ENCODE measurements at regions not wholly inside any gene's neighbourhood (a gene's known extent, or its start where the extent isn't known, plus 50 kb on each side); places are given as distances from the start of the nearest gene placed in this dataset.

DNA sequence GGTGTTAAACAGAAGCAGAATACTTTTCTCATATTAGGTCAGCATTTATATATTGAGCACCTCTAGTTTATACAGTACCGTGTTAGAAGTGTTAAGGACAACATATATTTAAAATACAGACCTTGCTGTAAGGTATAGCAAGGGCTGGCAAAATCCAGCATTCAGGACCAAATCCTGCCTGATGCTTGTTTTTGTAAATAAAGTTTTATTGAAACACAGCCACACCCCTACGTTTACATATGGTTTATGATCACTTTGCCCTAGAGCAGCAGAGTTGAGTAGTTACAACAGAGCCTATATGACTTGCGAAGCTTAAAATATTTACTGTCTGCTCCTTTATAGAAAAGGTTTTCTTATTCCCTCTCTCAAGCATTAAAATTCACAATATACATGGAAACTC lies 877.3 kb downstream of the MCTP2 start:
- TF ChIP-seq, protein P1, sequence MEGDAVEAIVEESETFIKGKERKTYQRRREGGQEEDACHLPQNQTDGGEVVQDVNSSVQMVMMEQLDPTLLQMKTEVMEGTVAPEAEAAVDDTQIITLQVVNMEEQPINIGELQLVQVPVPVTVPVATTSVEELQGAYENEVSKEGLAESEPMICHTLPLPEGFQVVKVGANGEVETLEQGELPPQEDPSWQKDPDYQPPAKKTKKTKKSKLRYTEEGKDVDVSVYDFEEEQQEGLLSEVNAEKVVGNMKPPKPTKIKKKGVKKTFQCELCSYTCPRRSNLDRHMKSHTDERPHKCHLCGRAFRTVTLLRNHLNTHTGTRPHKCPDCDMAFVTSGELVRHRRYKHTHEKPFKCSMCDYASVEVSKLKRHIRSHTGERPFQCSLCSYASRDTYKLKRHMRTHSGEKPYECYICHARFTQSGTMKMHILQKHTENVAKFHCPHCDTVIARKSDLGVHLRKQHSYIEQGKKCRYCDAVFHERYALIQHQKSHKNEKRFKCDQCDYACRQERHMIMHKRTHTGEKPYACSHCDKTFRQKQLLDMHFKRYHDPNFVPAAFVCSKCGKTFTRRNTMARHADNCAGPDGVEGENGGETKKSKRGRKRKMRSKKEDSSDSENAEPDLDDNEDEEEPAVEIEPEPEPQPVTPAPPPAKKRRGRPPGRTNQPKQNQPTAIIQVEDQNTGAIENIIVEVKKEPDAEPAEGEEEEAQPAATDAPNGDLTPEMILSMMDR (IDR thresholded peaks at IDR 0.05; ENCODE audit: unreplicated experiment) = no peak
- no TSS peak for BruUV-seq (replicated peaks)
- intact Hi-C loops (cut with micrococcal nuclease; ENCODE audit: unreplicated experiment) = no loop called here
- no peak overlapping the region for H3K4me3 Mint-ChIP-seq (ENCODE audit: low read depth, unreplicated experiment)
- no peaks in the 10 kb centered on the region for H3K4me1 Mint-ChIP-seq (ENCODE audit: low read depth, unreplicated experiment)
- peaks cover 2% of the 10 kb centered on the region for H3K9me3 Mint-ChIP-seq (ENCODE audit: low read depth, unreplicated experiment)
- H3K27me3 Mint-ChIP-seq (ENCODE audit: unreplicated experiment) = no peaks in the 10 kb centered on the region
- DNase-seq = no peak
- CTCF ChIA-PET = no interaction called here
- H3K27ac Mint-ChIP-seq (ENCODE audit: unreplicated experiment) = no peak overlapping the region
- no peaks in the 10 kb centered on the region for H3K36me3 Mint-ChIP-seq (ENCODE audit: insufficient read depth, unreplicated experiment)

DNA sequence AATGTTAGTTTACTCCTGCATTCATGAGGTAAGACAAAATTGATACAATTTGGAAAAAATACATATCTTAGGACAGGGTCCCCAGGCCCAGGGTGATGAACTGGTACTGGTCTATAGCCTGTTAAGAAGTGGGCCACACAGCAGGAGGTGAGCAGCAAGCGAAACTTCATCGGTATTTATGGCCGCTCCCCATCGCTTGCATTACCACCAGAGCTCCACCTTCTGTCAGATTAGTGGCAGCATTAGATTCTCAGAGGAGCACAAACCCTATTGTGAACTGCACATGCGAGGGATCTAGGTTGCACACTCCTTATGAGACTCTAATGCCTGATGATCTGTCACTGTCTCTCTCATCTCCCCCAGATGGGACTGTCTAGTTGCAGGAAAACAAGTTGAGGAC lies 880.6 kb downstream of the MCTP2 start:
- no peaks in the 10 kb centered on the region for H3K27me3 Mint-ChIP-seq (ENCODE audit: unreplicated experiment)
- H3K9me3 Mint-ChIP-seq (ENCODE audit: low read depth, unreplicated experiment) = peaks cover 2% of the 10 kb centered on the region
- CTCF ChIA-PET = no interaction called here
- intact Hi-C loops (cut with micrococcal nuclease; ENCODE audit: unreplicated experiment) = no loop called here
- no TSS peak for BruUV-seq (replicated peaks)
- TF ChIP-seq, protein P1 (IDR thresholded peaks at IDR 0.05; ENCODE audit: unreplicated experiment) = no peak
- H3K36me3 Mint-ChIP-seq (ENCODE audit: insufficient read depth, unreplicated experiment) = no peaks in the 10 kb centered on the region
- DNase-seq = no peak
- no peak overlapping the region for H3K4me3 Mint-ChIP-seq (ENCODE audit: low read depth, unreplicated experiment)
- no peaks in the 10 kb centered on the region for H3K4me1 Mint-ChIP-seq (ENCODE audit: low read depth, unreplicated experiment)
- no peak overlapping the region for H3K27ac Mint-ChIP-seq (ENCODE audit: unreplicated experiment)

- TF ChIP-seq, protein P1 (IDR thresholded peaks at IDR 0.05; ENCODE audit: unreplicated experiment) = no peak
- Mint-ChIP-seq H3K4me1 (ENCODE audit: low read depth, unreplicated experiment) (no peaks in the 10 kb centered on the region), H3K27ac (ENCODE audit: unreplicated experiment) (no peak overlapping the region), H3K27me3 (ENCODE audit: unreplicated experiment) (no peaks in the 10 kb centered on the region), H3K4me3 (ENCODE audit: low read depth, unreplicated experiment) (no peak overlapping the region), H3K36me3 (ENCODE audit: insufficient read depth, unreplicated experiment) (no peaks in the 10 kb centered on the region), H3K9me3 (ENCODE audit: low read depth, unreplicated experiment) (peaks cover 2% of the 10 kb centered on the region)
- no TSS peak for BruUV-seq (replicated peaks)
- CTCF ChIA-PET = no interaction called here
- no peak for DNase-seq
- intact Hi-C loops (cut with micrococcal nuclease; ENCODE audit: unreplicated experiment) = no loop called here
Observed at GRCh38 chr15:95113041-95113440, 881.7 kb downstream of the MCTP2 start.

- no peak overlapping the region for H3K4me3 Mint-ChIP-seq (ENCODE audit: low read depth, unreplicated experiment)
- H3K36me3 Mint-ChIP-seq (ENCODE audit: insufficient read depth, unreplicated experiment) = no peaks in the 10 kb centered on the region
- intact Hi-C loops (cut with micrococcal nuclease; ENCODE audit: unreplicated experiment) = no loop called here
- no peak overlapping the region for H3K27ac Mint-ChIP-seq (ENCODE audit: unreplicated experiment)
- no peak for DNase-seq
- peaks cover 2% of the 10 kb centered on the region for H3K9me3 Mint-ChIP-seq (ENCODE audit: low read depth, unreplicated experiment)
- CTCF ChIA-PET = no interaction called here
- no TSS peak for BruUV-seq (replicated peaks)
- H3K27me3 Mint-ChIP-seq (ENCODE audit: unreplicated experiment) = no peaks in the 10 kb centered on the region
- TF ChIP-seq, protein P1 (IDR thresholded peaks at IDR 0.05; ENCODE audit: unreplicated experiment) = no peak
- no peaks in the 10 kb centered on the region for H3K4me1 Mint-ChIP-seq (ENCODE audit: low read depth, unreplicated experiment)
Observed at GRCh38 chr15:95119041-95119610, 887.8 kb downstream of the MCTP2 start.

Data from Calu3 (cell line).